ENCODE measurements at regions not wholly inside any gene's neighbourhood (a gene's known extent, or its start where the extent isn't known, plus 50 kb on each side); places are given as distances from the start of the nearest gene placed in this dataset.

DNA sequence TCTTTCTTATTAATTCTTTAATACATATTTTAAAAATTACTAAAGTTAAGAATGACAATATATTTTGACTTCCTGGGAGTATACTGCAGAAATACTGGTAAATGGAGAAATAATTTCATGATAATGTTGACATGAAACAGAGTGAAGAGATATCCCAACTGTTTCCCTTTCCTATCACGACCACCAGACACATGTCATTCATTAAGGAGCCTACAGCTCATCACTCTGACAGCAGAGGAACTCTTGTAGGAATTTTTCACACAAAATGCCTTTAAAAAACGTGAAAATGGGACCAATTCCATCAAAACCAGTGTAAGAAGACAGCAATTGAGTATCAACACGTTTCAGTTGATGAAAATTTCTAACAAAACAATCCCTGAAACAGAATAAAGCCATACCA lies 172.9 kb upstream of the CPHXL start:
- TF ChIP-seq EZH2 (IDR thresholded peaks at IDR 0.05; ENCODE audit: borderline replicate concordance, insufficient read depth, low read depth, low read length, poor library complexity, severe bottlenecking) = no peak
- TF ChIP-seq, protein P1, sequence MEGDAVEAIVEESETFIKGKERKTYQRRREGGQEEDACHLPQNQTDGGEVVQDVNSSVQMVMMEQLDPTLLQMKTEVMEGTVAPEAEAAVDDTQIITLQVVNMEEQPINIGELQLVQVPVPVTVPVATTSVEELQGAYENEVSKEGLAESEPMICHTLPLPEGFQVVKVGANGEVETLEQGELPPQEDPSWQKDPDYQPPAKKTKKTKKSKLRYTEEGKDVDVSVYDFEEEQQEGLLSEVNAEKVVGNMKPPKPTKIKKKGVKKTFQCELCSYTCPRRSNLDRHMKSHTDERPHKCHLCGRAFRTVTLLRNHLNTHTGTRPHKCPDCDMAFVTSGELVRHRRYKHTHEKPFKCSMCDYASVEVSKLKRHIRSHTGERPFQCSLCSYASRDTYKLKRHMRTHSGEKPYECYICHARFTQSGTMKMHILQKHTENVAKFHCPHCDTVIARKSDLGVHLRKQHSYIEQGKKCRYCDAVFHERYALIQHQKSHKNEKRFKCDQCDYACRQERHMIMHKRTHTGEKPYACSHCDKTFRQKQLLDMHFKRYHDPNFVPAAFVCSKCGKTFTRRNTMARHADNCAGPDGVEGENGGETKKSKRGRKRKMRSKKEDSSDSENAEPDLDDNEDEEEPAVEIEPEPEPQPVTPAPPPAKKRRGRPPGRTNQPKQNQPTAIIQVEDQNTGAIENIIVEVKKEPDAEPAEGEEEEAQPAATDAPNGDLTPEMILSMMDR (IDR thresholded peaks at IDR 0.05) = no peak

Data from B cell (primary cell).